Right kidney (tissue), 1 donor: ENCODE measurements at regions not wholly inside any gene's neighbourhood (a gene's known extent, or its start where the extent isn't known, plus 50 kb on each side); places are given as distances from the start of the nearest gene placed in this dataset.

ENCODE experiments used
- DNase-seq: peaks from one replicate; pipeline ENCODE4 v3.0.0-alpha.2; 2016

DNA sequence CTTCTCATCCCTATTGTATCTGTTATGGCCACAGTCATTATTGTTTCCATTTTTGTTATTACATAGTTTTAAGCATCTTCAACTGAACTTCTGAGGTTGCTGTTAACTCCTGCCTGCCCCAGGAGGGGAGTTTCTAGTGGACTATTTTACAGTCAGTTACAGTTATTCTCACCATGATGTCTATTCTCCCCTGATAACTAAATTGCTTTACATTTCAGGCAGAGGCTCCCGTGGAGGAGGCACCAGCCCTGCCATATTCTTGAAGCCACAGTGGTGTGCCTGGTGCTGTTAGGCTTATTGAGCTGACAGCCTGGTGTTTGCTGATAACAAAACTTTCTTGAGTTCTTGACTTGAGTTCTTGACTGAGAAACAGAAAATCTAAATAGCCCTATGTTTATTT lies 256.4 kb downstream of the TFCP2L1 start:
- no peak for DNase-seq

- no peak for DNase-seq
Measured at GRCh38 chr2:121030523-121030922, 254.5 kb downstream of the TFCP2L1 start.

DNA sequence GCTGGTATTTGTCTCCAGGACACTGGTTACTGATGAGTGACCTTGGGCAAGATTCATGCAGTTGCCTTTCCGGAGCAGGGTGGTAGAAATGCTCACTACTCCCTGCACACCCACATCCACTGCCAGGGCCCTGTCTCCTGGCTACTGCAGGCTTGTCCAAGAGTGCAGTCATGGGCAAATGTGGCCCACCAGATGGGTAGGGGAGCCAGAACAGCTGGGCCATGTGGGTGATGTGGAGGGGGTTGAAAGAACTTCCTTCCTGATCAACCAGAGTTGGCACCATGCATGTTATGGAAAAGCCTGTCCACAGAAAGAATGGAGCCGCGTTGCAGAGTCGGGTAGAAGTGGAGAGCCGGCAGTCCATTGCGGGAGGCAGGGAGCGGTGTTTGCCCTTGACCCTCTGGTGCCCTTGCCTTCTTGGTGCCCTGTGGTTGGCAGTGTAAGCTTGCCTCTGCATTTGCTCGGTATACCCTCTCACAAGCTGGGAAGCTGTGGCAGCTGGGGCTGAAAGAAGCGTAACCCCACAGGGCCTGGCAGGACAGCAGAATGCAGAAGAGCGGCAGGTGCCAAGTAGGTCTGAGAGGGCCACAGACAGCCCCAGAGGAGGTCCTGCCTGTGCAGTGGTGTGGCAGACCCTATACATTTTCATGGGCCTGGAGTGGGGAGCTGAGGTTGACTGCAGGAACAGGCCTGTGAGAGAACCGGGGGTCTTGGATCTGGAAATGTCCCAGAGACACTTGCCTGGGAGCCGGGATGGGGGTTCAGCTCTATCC lies 253.2 kb downstream of the TFCP2L1 start:
- no peak for DNase-seq

- DNase-seq, result no peak
Measured at GRCh38 chr2:121033461-121033996, 251.5 kb downstream of the TFCP2L1 start.

DNA sequence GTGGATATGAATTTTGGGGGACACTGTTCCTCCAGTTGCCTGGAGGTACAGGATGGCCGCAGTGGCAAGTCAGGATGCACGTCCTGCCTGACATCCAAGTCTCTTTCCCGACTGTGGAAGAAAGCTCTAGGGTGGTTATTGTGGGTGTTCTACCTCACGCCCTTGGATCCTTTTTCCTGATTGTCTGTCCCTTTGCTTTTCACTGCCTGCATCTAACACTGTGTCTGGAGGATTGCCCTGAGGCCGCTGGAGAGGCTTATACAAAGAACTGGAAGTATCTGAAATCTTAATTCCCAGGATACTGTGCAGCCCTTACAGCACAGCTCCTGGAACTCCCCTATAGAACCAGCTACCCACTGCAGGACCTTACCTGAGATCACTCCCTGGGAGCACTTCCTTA lies 250.5 kb downstream of the TFCP2L1 start:
- no peak for DNase-seq

DNA sequence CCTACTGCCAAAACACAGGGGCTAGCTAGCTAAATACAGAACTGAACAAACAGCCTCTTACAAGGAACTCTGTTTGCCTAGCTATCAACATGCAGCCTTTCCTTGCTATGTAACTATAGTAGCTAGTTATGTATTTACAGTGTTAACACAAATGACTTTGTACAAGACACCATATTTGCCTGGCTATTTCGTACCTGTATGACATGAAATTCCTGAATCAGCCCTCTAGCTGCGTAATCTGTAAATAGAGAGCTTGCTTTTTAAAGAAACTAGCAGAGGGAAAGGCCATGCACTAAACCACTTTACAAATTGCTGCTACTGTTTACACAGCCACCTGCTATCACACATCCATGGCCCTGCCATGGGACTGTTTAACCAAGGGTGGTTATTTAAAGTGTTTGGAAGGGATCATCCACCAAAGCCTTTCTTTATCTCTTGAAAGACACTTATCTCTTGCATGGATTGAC lies 248.7 kb downstream of the TFCP2L1 start:
- no peak for DNase-seq

GRCh38 chr2:121037480-121037879 lies 247.5 kb downstream of the TFCP2L1 start:
- DNase-seq, result no peak

- DNase-seq, result no peak
Measured at GRCh38 chr2:121038031-121038430, 247.0 kb downstream of the TFCP2L1 start.

- DNase-seq, result no peak
Measured at GRCh38 chr2:121038431-121038830, 246.6 kb downstream of the TFCP2L1 start.

DNA sequence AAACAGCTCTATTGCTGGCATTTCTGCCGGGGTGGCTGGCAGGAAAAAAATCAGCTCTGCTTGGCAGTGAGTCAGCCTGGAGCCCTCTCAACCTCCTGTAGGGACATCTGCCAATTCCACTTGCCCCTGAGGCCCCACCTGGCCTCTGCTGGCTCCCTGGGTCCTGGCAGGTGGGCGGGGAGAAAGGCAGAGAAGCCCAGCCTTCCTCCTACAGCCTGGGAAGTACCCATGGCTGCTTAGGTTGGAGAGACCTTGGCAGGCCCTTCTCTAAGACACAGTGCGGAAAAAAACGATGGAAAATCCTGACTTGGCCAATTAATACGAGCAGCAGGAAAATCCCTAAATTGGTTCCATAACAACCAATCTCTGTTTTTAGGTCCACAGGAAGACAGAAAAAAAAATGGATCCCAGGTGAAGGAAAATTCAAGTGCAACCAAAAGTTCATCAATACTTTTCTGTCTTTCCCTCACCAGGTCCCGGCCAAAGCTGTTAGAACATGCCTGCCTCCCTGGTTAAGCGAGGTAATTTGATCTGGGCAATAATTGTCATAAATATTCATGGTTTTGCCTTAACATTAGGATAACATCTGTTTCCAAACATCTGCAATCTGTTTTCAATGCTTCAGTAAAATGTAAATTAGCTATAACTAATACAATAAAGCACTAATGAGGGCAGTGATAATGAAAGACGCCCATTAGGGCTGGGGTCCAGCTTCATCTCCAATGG lies 245.9 kb downstream of the TFCP2L1 start:
- DNase-seq, result no peak

- DNase-seq, result no peak
Measured at GRCh38 chr2:121039679-121040078, 245.3 kb downstream of the TFCP2L1 start.

- DNase-seq, result no peak
Measured at GRCh38 chr2:121041516-121041915, 243.5 kb downstream of the TFCP2L1 start.

DNA sequence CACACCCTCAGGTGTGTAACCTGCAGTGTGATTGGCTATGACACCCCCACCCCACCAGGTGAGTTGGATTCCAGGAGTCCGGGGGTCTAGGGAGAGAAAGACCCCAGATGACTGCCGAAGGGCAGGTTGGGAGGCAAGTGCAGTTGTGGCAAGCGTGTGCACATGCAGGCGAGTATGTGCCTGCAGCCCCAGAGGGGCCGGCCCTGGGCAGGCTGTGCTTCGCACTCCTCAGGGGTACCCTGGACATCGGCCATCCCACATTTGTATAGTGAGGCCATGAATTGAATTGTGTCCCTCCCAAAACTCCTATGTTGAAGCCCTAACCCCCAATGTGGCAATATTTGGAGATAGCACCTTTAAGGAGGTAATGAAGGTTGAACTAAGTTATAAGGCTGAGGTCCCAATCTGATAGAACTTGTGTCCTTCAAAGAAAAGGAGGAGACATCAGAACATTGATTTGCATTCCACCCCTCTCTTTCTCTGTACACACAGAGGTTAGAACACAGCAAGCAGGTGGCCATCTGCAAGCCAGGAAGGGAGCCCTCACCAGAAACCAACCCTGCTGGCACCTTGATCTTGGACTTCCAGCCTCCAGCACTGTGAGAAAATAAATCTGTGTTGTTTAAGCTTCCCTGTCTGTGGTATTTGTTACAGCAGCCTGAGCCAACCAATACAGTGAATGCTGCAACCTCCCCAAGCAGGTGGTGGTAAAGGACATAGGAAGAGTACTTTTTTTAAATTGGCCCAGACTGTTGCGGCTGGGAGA lies 241.8 kb downstream of the TFCP2L1 start:
- DNase-seq, result no peak

DNA sequence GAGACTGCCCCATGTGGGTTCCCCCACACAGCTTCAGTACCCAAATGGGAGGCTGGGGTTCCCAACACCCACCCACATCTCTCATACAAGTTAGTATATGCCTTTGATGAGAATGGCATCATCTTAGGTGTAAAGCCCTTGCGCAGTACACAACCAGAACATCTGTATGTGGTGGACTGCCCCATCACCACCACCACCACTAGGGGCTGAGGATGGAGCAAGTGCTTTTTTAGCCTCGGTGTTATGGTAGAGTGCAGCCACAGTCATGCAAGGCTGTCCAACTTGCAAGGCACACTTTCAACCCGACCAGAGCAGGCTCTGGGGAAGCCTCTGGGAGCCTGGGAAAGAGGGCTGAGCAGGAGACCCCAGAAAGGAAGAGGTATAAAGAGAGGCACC lies 241.2 kb downstream of the TFCP2L1 start:
- DNase-seq, result no peak

- no peak for DNase-seq
Measured at GRCh38 chr2:121044412-121044811, 240.6 kb downstream of the TFCP2L1 start.

DNA sequence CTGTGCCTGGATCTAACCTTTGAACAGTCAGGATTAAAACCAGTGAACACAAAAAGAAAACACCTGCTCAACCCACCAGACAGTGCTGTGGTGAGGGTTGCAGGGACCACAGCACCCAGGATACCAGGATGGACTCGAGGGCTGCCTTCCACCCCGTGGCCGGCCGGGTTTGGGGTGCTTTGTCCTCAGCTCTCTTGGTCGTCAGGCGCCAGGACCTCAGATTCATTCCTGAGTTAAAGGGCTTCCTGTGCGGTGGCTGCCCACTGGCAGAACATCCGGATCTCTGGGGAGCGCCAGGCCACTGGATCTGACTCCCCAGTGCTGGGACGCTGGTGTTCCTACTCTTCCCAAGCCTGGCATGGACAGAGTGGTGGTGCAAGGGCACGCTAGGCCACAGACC lies 239.8 kb downstream of the TFCP2L1 start:
- no peak for DNase-seq

DNA sequence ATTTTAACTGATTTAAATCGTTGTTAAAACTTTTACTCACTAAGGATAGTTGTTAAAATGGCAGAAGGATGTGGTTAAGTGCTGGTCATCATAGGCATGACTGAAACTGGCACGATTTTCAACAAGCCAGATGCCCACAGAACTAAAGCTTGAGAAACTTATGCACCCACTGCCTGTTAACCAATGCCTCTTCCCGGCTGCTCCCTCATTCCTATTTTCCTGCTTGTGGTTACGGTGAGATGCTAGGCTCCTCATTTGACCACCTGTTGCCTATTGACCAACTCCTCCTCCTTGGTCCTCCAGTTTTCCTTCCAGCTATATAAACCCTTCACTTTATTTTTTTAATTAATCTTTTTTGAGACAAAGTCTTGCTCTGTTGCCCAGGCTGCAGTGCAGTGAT lies 238.7 kb downstream of the TFCP2L1 start:
- no peak for DNase-seq

GRCh38 chr2:121047383-121047782 lies 237.6 kb downstream of the TFCP2L1 start:
- no peak for DNase-seq

DNA sequence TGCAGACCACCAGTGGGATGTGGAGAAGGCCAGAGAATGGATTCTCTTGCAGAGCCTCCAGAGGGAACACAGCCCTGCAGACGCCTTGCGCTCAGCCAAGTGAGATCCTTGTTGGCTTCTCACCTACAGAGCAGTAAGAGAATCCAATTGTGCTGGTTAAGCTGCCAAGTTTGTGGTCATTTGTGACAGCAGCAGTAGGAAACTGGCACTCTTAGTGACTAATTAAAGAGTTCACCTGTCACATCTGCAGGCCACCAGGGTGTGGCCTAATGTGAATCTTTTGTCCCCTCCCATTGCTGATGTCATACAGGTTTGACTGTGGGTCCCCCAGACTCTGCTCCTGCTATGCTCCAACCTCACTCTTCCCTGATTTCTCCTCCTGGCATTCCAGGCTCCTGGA lies 235.9 kb downstream of the TFCP2L1 start:
- no peak for DNase-seq

GRCh38 chr2:121049950-121050585 lies 234.9 kb downstream of the TFCP2L1 start:
- DNase-seq, result no peak

DNA sequence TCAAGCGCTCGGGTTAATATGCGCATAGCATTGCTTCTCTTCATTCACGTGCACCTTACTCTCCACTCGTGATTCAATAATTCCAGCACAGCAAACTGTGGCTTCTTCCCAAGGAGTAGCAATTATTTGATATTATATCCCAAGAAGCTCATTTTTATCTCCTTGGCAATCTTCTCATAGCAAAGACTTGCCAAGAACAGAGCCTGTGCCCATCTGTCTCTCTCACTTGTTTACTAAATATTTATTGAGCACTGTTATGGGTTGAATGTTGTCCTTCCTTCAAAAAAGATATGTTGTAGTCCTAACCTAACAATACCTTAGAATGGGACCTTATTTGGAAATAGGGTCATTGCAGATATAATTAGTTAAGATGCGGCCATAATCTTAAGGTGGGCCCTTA lies 233.7 kb downstream of the TFCP2L1 start:
- no peak for DNase-seq

- DNase-seq, result no peak
Measured at GRCh38 chr2:121052023-121052422, 233.0 kb downstream of the TFCP2L1 start.
